ENCODE measurements at regions not wholly inside any gene's neighbourhood (a gene's known extent, or its start where the extent isn't known, plus 50 kb on each side); places are given as distances from the start of the nearest gene placed in this dataset.

GRCh38 chr3:103319912-103320311 is 885.1 kb downstream of the ZPLD1 start:
- intact Hi-C loops (cut with micrococcal nuclease) = no loop called here
- ATAC-seq (ENCODE audit: low read depth) (no peak), DNase-seq (no peak)
- Mint-ChIP-seq H3K9me3 (no peaks in the 10 kb centered on the region), H3K27me3 (no peaks in the 10 kb centered on the region), H3K36me3 (ENCODE audit: low read depth) (no peaks in the 10 kb centered on the region), H3K4me1 (no peaks in the 10 kb centered on the region), H3K4me3 (no peak overlapping the region), H3K27ac (no peak overlapping the region)
- CTCF ChIA-PET = no interaction called here
- POLR2A ChIA-PET = no interaction called here
- TF ChIP-seq, protein P1, sequence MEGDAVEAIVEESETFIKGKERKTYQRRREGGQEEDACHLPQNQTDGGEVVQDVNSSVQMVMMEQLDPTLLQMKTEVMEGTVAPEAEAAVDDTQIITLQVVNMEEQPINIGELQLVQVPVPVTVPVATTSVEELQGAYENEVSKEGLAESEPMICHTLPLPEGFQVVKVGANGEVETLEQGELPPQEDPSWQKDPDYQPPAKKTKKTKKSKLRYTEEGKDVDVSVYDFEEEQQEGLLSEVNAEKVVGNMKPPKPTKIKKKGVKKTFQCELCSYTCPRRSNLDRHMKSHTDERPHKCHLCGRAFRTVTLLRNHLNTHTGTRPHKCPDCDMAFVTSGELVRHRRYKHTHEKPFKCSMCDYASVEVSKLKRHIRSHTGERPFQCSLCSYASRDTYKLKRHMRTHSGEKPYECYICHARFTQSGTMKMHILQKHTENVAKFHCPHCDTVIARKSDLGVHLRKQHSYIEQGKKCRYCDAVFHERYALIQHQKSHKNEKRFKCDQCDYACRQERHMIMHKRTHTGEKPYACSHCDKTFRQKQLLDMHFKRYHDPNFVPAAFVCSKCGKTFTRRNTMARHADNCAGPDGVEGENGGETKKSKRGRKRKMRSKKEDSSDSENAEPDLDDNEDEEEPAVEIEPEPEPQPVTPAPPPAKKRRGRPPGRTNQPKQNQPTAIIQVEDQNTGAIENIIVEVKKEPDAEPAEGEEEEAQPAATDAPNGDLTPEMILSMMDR (IDR thresholded peaks at IDR 0.05) = no peak

DNA sequence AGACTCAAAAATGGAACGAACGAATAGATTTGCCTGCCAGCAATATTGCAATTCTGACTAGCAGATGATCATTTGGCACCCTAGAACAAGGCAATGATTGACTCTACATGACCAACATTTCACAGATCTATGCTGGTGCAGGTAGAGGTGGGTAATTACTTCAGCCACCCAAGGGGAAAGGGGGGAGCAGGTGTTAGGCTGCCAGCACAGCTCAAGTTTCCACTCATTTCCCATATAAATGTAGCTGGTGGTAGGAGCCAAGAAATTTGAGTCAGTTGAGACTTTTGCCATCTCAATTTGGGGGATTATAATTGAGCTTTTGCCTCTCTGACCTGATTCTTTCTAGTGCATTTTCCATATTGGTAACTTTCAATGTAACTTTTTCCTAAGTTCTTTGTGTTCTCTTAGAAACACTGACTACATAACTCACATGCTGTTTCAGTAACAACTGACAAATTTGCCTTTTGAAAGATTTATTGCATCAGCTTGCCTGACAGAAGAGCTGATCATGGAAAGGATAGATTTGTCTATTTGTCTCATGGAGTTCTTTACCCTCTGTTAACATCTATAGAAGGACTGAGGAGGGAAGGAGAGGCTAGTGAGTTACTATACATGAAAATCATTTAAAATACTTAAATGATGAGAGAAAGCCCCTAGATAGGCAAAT is 902.5 kb downstream of the ZPLD1 start:
- POLR2A ChIA-PET = no interaction called here
- Mint-ChIP-seq H3K4me3 (no peak overlapping the region), H3K27me3 (no peaks in the 10 kb centered on the region), H3K36me3 (ENCODE audit: low read depth) (no peaks in the 10 kb centered on the region), H3K27ac (no peak overlapping the region), H3K9me3 (peaks cover 2% of the 10 kb centered on the region), H3K4me1 (no peaks in the 10 kb centered on the region)
- ATAC-seq (ENCODE audit: low read depth) = no peak
- TF ChIP-seq, protein P1 (IDR thresholded peaks at IDR 0.05) = no peak
- DNase-seq = no peak
- intact Hi-C loops (cut with micrococcal nuclease) = no loop called here
- CTCF ChIA-PET = no interaction called here

- Mint-ChIP-seq H3K4me1 (no peaks in the 10 kb centered on the region), H3K27me3 (no peaks in the 10 kb centered on the region), H3K9me3 (no peaks in the 10 kb centered on the region), H3K4me3 (no peak overlapping the region), H3K36me3 (ENCODE audit: low read depth) (no peaks in the 10 kb centered on the region), H3K27ac (no peak overlapping the region)
- no peak for ATAC-seq (ENCODE audit: low read depth)
- DNase-seq = no peak
- intact Hi-C loops (cut with micrococcal nuclease) = no loop called here
- TF ChIP-seq, protein P1 (IDR thresholded peaks at IDR 0.05) = no peak
- ChIA-PET POLR2A (no interaction called here), CTCF (no interaction called here)
Measured at GRCh38 chr3:103341078-103341606, 906.3 kb downstream of the ZPLD1 start.

DNA sequence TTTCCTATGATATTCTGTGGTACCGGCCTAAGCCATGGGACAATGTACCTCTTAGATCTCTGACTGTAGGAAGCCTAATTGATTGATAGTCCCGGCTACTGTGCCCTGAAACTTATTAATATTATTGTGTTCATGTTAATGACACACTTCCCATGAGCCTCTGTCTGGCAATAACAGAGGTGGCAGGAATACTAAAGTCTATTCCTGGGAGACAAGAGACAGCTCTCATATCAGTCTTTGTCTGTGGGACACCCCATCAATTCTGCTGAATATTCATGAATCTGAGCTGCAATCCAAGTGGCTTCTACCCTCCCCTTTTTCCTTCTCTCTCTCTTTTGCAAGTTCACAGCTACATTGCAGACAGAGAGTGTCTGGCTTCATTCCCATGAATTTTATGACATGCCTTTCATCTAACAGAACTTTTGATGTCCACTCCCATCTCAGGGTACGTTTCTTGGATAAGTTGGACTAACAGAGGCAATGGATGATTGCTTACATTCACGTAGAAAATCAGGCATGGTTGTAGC is 907.5 kb downstream of the ZPLD1 start:
- TF ChIP-seq, protein P1 (IDR thresholded peaks at IDR 0.05) = no peak
- H3K36me3 Mint-ChIP-seq (ENCODE audit: low read depth) = no peaks in the 10 kb centered on the region
- ChIA-PET POLR2A (no interaction called here), CTCF (no interaction called here)
- ATAC-seq (ENCODE audit: low read depth) = no peak
- H3K27ac Mint-ChIP-seq = no peak overlapping the region
- no peaks in the 10 kb centered on the region for H3K27me3 Mint-ChIP-seq
- DNase-seq = no peak
- H3K9me3 Mint-ChIP-seq = no peaks in the 10 kb centered on the region
- H3K4me1 Mint-ChIP-seq = no peaks in the 10 kb centered on the region
- intact Hi-C loops (cut with micrococcal nuclease) = no loop called here
- no peak overlapping the region for H3K4me3 Mint-ChIP-seq

DNA sequence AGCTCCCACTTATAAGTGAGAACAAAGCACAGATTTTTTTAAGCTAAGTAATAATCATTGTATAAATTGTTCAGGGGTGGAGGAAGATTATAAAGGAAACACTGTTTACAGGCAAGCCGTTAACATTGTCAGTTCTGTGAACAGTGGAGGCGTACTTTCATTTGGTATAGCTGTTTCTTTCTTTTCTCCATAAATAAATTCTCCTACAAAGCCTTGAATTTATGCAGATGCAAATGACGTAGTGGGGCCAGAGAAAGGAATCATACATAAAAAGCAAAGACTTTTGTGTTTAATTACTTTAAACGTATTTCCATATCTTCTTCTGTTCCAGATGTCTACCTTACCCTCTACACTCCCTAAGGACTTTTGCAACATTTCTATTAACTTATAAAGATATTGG is 914.9 kb downstream of the ZPLD1 start:
- Mint-ChIP-seq H3K27me3 (no peaks in the 10 kb centered on the region), H3K4me1 (no peaks in the 10 kb centered on the region), H3K4me3 (no peak overlapping the region), H3K9me3 (no peaks in the 10 kb centered on the region), H3K27ac (no peak overlapping the region), H3K36me3 (ENCODE audit: low read depth) (no peaks in the 10 kb centered on the region)
- intact Hi-C loops (cut with micrococcal nuclease) = no loop called here
- TF ChIP-seq, protein P1 (IDR thresholded peaks at IDR 0.05) = no peak
- ATAC-seq (ENCODE audit: low read depth) = no peak
- POLR2A ChIA-PET = no interaction called here
- CTCF ChIA-PET = no interaction called here
- no peak for DNase-seq
